H1 (cell line): ENCODE measurements at regions not wholly inside any gene's neighbourhood (a gene's known extent, or its start where the extent isn't known, plus 50 kb on each side); places are given as distances from the start of the nearest gene placed in this dataset.

Source experiments
- CTCF ChIA-PET: fragments of 300-600 bp; sonication (Branson Sonifier 250); formaldehyde crosslinking; loops from one replicate; lab custom pipeline; 2021; ENCODE audit not compliant: partially characterized antibody; lab: Charles Lee
- POLR2A ChIA-PET: fragments of 300-600 bp; sonication (Branson Sonifier 250); formaldehyde crosslinking; loops from one replicate; lab custom pipeline; 2021; ENCODE audit warnings: inconsistent platforms; ENCODE audit not compliant: partially characterized antibody; lab: Charles Lee
- DNase-seq, 2 experiments: peaks; one replicate each; pipeline versions ENCODE4 v3.0.0 to v3.0.0-alpha.2; 2010 to 2022; ENCODE audit warnings: low spot score in 2 of 2, low read depth in 1 of 2, mixed read lengths in 1 of 2
- FAIRE-seq: peaks from 2 replicates; lab custom pipeline; 2011; peaks lifted over from hg19 to GRCh38; lab: Jason Lieb, UNC
- H2AFZ ChIP-seq: 2 replicates; pipeline ENCODE4 v1.8.1; 2012; ENCODE audit warnings: low read length, inconsistent platforms
- H2AK5ac ChIP-seq: 2 replicates; pipeline ENCODE4 v1.6.1; 2013; ENCODE audit warnings: low read depth, low read length
- H2BK120ac ChIP-seq: replicated peaks from 2 replicates; pipeline ENCODE3; 2013; ENCODE audit warnings: low read depth, low read length, inconsistent platforms
- H2BK12ac ChIP-seq: 2 replicates; pipeline ENCODE4 v1.6.1; 2013; ENCODE audit warnings: low read depth, low read length
- H2BK15ac ChIP-seq: 2 replicates; pipeline ENCODE4 v1.6.1; 2013; ENCODE audit warnings: low read length
- H2BK20ac ChIP-seq: 2 replicates; pipeline ENCODE4 v1.6.1; 2013; ENCODE audit warnings: low read length
- H2BK5ac ChIP-seq: 2 replicates; pipeline ENCODE4 v1.6.1; 2013; ENCODE audit warnings: low read depth, low read length
- H3K14ac ChIP-seq: 2 replicates; pipeline ENCODE4 v1.6.1; 2013; ENCODE audit warnings: inconsistent platforms; ENCODE audit not compliant: insufficient read length
- H3K18ac ChIP-seq: 2 replicates; pipeline ENCODE4 v1.6.1; 2013; ENCODE audit warnings: low read length; ENCODE audit errors: extremely low read depth
- H3K23ac ChIP-seq: 2 replicates; pipeline ENCODE4 v1.6.1; 2013; ENCODE audit warnings: inconsistent platforms; ENCODE audit not compliant: insufficient read length
- H3K23me2 ChIP-seq: 2 replicates; pipeline ENCODE4 v1.6.1; 2013; ENCODE audit warnings: low read depth, low read length
- H3K27ac ChIP-seq: 2 replicates; pipeline ENCODE4 v1.6.1; 2011; ENCODE audit warnings: low read depth, low read length, inconsistent platforms
- H3K27me3 ChIP-seq, 4 experiments: replicated peaks in 1 of 4; 1 replicate in 1 of 4; 2 replicates in 3 of 4; pipeline versions ENCODE4 v1.6.1 to v1.8.1; 2011 to 2013; ENCODE audit warnings: low read length in 3 of 4, mild to moderate bottlenecking in 3 of 4, inconsistent platforms in 2 of 4, mixed read lengths in 2 of 4, moderate library complexity in 1 of 4; ENCODE audit not compliant: control insufficient read depth in 3 of 4, insufficient read depth in 3 of 4; ENCODE audit errors: extremely low read depth in 1 of 4
- H3K36me3 ChIP-seq, 4 experiments: 2 replicates each; pipeline versions ENCODE4 v1.6.1 to v1.8.1; 2011 to 2013; ENCODE audit warnings: mild to moderate bottlenecking in 4 of 4, low read length in 3 of 4, moderate library complexity in 2 of 4, control low read depth in 1 of 4, inconsistent platforms in 1 of 4; ENCODE audit not compliant: insufficient read depth in 4 of 4, control insufficient read depth in 2 of 4
- H3K4ac ChIP-seq: replicated peaks from 2 replicates; pipeline ENCODE3; 2013; ENCODE audit warnings: low read length, low read depth, mixed read lengths, inconsistent platforms; ENCODE audit not compliant: insufficient read length
- H3K4me1 ChIP-seq, 4 experiments: replicated peaks in 1 of 4; 1 replicate in 1 of 4; 2 replicates in 3 of 4; pipeline versions ENCODE4 v1.6.1 to v1.8.1; 2011 to 2013; ENCODE audit warnings: low read length in 3 of 4, inconsistent platforms in 2 of 4, mixed read lengths in 1 of 4; ENCODE audit not compliant: insufficient read depth in 4 of 4, control insufficient read depth in 3 of 4
- H3K4me2 ChIP-seq, 2 experiments: 2 replicates each; pipeline versions ENCODE4 v1.6.1 to v1.8.1; 2011 to 2013; ENCODE audit warnings: low read depth in 2 of 2, low read length in 2 of 2, control low read depth in 1 of 2, inconsistent platforms in 1 of 2, mild to moderate bottlenecking in 1 of 2; ENCODE audit not compliant: insufficient read depth in 1 of 2
- H3K4me3 ChIP-seq, 4 experiments: fragments of 200-600, 300-600 bp in 1 of 4; sonication (generic), shearing (Covaris generic), sonication (Bioruptor Twin) in 1 of 4; 2 replicates each; pipeline versions ENCODE4 v1.5.1 to v1.8.1; 2011 to 2016; ENCODE audit warnings: low read length in 4 of 4, low read depth in 3 of 4, control low read depth in 2 of 4, inconsistent platforms in 2 of 4, mild to moderate bottlenecking in 2 of 4, mixed read lengths in 1 of 4, moderate library complexity in 1 of 4; ENCODE audit not compliant: insufficient read depth in 2 of 4; ENCODE audit errors: extremely low read depth in 1 of 4
- H3K56ac ChIP-seq: replicated peaks from 2 replicates; pipeline ENCODE3; 2013; ENCODE audit warnings: low read depth, mild to moderate bottlenecking, mixed read lengths, low read length, inconsistent platforms; ENCODE audit not compliant: insufficient read length
- H3K79me1 ChIP-seq: 2 replicates; pipeline ENCODE4 v1.6.1; 2013; ENCODE audit warnings: low read depth, low read length, control low read depth
- H3K79me2 ChIP-seq, 2 experiments: 2 replicates each; pipeline versions ENCODE4 v1.6.1 to v1.8.1; 2012 to 2013; ENCODE audit warnings: low read length in 2 of 2, mild to moderate bottlenecking in 2 of 2, inconsistent platforms in 1 of 2; ENCODE audit not compliant: insufficient read depth in 2 of 2, control insufficient read depth in 1 of 2
- H3K9ac ChIP-seq, 4 experiments: replicated peaks in 1 of 4; 1 replicate in 1 of 4; 2 replicates in 3 of 4; pipeline versions ENCODE4 v1.6.1 to v1.8.1; 2011 to 2013; ENCODE audit warnings: low read depth in 3 of 4, low read length in 3 of 4, control low read depth in 2 of 4, mild to moderate bottlenecking in 2 of 4, moderate library complexity in 2 of 4, inconsistent platforms in 1 of 4; ENCODE audit errors: extremely low read depth in 1 of 4
- H3K9me3 ChIP-seq, 2 experiments: 2 replicates each; pipeline versions ENCODE4 v1.6.1 to v1.8.1; 2012 to 2013; ENCODE audit warnings: mild to moderate bottlenecking in 2 of 2, moderate library complexity in 2 of 2, control low read depth in 1 of 2, inconsistent platforms in 1 of 2, low read depth in 1 of 2, low read length in 1 of 2, mixed read lengths in 1 of 2; ENCODE audit not compliant: insufficient read depth in 2 of 2
- H4K20me1 ChIP-seq, 2 experiments: replicated peaks in 1 of 2; 2 replicates each; pipeline versions ENCODE3 to v1.8.1; 2011 to 2013; ENCODE audit warnings: inconsistent platforms in 2 of 2, low read length in 2 of 2, mild to moderate bottlenecking in 1 of 2; ENCODE audit not compliant: insufficient read depth in 2 of 2, control insufficient read depth in 1 of 2
- H4K5ac ChIP-seq: 2 replicates; pipeline ENCODE4 v1.6.1; 2013; ENCODE audit warnings: low read length, low read depth, mixed read lengths, inconsistent platforms; ENCODE audit not compliant: insufficient read length
- H4K8ac ChIP-seq: 2 replicates; pipeline ENCODE4 v1.8.0; 2013; ENCODE audit warnings: mild to moderate bottlenecking, moderate library complexity, low read length, inconsistent platforms; ENCODE audit not compliant: insufficient read depth; ENCODE audit errors: extremely low read depth
- H4K91ac ChIP-seq: replicated peaks from 2 replicates; pipeline ENCODE3; 2013; ENCODE audit warnings: low read length, mixed read lengths, inconsistent platforms; ENCODE audit not compliant: insufficient read length
- BACH1 ChIP-seq: IDR thresholded peaks from 2 replicates; pipeline ENCODE4 v1.6.1; 2012; ENCODE audit warnings: low read length, improper control_type of control experiment
- GABPA ChIP-seq: IDR thresholded peaks from 2 replicates; pipeline ENCODE4 v1.6.1; 2011; ENCODE audit warnings: mild to moderate bottlenecking, low read length, moderate library complexity, borderline replicate concordance; ENCODE audit not compliant: insufficient read depth
- KDM5A ChIP-seq: fragments of 200-600 bp; IDR thresholded peaks from 2 replicates; pipeline ENCODE4 v1.7.1; 2012; ENCODE audit warnings: mild to moderate bottlenecking, low read length, inconsistent platforms, mixed read lengths
- RNF2 ChIP-seq: fragments of 200-900, 300-1000 bp; sonication (generic); IDR thresholded peaks from 2 replicates; pipeline ENCODE4 v1.7.1; 2016; ENCODE audit warnings: borderline replicate concordance, low read depth, mild to moderate bottlenecking, antibody characterized with exemption, low read length; ENCODE audit not compliant: poor library complexity, severe bottlenecking; ENCODE audit errors: missing control alignments
- SP1 ChIP-seq: IDR thresholded peaks from 2 replicates; pipeline ENCODE4 v1.6.1; 2011; ENCODE audit warnings: low read depth, low read length
- WGBS, 2 experiments: shearing (Covaris generic) in 1 of 2; methylation state at CpG; one replicate each; pipeline versions ENCODE4 v1.1.6 to v1.1.7; 2013 to 2015; ENCODE audit warnings: low lambda C conversion rate in 2 of 2, mixed read lengths in 2 of 2, inconsistent platforms in 1 of 2, low coverage in 1 of 2, missing lambda C conversion rate in 1 of 2; ENCODE audit not compliant: insufficient replicate concordance in 2 of 2, insufficient coverage in 1 of 2, insufficient read length in 1 of 2; ENCODE audit errors: extremely low coverage in 1 of 2, missing lambda C conversion rate in 1 of 2; 5-methylcytosine and 5-hydroxymethylcytosine counted together

- WGBS, 2 experiments: 82% methylated on average over 2 of the region's 2 CpGs; no CpG with 5 or more reads in 1 of the 2 experiments
Observed at GRCh38 chr3:102124704-102125103, 275.4 kb downstream of the NFKBIZ start.

More at GRCh38 chr3:102124704-102125103, 275.4 kb downstream of the NFKBIZ start:
- CTCF ChIA-PET: no interaction called here
- Histone ChIP-seq H3K14ac (no peak overlapping the region), H2AK5ac (no peak overlapping the region), H3K4ac (no peak overlapping the region), H2BK120ac (no peak overlapping the region), H3K79me2 (no peaks in the 10 kb centered on the region), H4K20me1 (no peaks in the 10 kb centered on the region), H4K8ac (no peak overlapping the region), H3K23me2 (no peaks in the 10 kb centered on the region), H2BK20ac (no peak overlapping the region), H3K9ac (no peak overlapping the region), H3K27ac (no peak overlapping the region), H3K4me1 (no peaks in the 10 kb centered on the region), H2BK5ac (no peak overlapping the region), H2BK15ac (no peak overlapping the region), H4K91ac (no peak overlapping the region), H3K27me3 (no peaks in the 10 kb centered on the region), H3K18ac (no peak overlapping the region), H3K79me1 (no peaks in the 10 kb centered on the region), H3K4me3 (no peak overlapping the region), H3K56ac (no peak overlapping the region), H2BK12ac (no peak overlapping the region), H3K23ac (no peak overlapping the region), H4K5ac (no peak overlapping the region), H3K36me3 (no peaks in the 10 kb centered on the region), H3K9me3 (peaks cover 0 to 2% of the 10 kb centered on the region in 2 experiments; a peak in 1 of 4 replicates), H3K4me2 (no peak overlapping the region), H2AFZ (no peak overlapping the region)
- no peak for DNase-seq
- TF ChIP-seq KDM5A (no peak), BACH1 (no peak), SP1 (no peak), GABPA (no peak), RNF2 (no peak)
- no peak for FAIRE-seq
- POLR2A ChIA-PET: no interaction called here
